ENCODE measurements at regions not wholly inside any gene's neighbourhood (a gene's known extent, or its start where the extent isn't known, plus 50 kb on each side); places are given as distances from the start of the nearest gene placed in this dataset.

DNA sequence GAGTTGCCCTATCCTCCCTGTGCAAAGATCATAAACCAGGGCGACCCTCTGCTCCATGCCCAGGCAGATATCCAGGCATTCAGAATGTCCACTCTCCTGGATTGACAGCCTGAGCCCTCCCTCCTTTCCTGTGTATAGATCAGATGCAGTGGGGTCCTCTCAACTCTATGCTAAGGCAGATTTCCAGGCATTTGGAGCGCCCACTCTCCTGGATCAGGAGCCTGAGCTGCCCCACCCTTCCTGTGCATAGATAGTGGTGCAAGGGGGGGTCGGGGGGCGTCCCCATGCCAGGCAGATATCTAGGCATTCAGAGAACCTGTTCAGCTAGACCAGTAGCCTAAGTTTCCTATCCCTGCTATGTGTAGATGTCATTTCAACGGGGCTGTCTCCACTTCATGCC, 941.1 kb downstream of the PCDH19 start (continued):
- TF ChIP-seq FOSB (CRISPR knock-in tag; IDR thresholded peaks at IDR 0.05): no peak
- TF ChIP-seq SMC3 (IDR thresholded peaks at IDR 0.05): no peak
- TF ChIP-seq ZSCAN20 (CRISPR knock-in tag; IDR thresholded peaks at IDR 0.05): no peak
- TF ChIP-seq EP300 (IDR thresholded peaks at IDR 0.05): no peak

DNA sequence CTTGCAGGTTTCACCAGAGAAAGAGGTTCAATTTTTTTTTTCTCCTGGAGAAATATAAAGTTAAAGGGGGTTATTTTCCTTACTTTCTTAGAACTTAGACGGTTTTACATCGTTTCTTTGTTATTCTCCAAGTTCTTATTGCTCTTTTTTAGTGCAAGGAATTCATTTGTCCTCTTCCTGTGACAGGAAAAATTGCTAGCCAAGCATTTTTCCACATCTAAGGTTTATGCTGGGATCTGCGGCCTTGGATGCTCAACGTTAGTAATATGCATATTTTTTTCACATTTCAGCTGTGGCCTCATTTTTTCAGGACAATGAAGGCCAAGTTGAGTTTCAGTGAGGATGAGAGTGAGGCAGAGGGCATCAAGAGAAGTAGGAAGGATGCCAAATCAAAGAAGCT, 948.9 kb downstream of the PCDH19 start:
- WGBS (ENCODE audit: missing lambda C conversion rate): 2% methylated on average over 4 of the region's 4 CpGs
- TF ChIP-seq HOXA7 (CRISPR knock-in tag; IDR thresholded peaks at IDR 0.05): no peak
- TF ChIP-seq, protein P1, sequence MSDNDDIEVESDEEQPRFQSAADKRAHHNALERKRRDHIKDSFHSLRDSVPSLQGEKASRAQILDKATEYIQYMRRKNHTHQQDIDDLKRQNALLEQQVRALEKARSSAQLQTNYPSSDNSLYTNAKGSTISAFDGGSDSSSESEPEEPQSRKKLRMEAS (IDR thresholded peaks at IDR 0.05): no peak
- TF ChIP-seq MAFK (IDR thresholded peaks at IDR 0.05; ENCODE audit: partially characterized antibody): peak; percentile 50
- TF ChIP-seq, protein P2, sequence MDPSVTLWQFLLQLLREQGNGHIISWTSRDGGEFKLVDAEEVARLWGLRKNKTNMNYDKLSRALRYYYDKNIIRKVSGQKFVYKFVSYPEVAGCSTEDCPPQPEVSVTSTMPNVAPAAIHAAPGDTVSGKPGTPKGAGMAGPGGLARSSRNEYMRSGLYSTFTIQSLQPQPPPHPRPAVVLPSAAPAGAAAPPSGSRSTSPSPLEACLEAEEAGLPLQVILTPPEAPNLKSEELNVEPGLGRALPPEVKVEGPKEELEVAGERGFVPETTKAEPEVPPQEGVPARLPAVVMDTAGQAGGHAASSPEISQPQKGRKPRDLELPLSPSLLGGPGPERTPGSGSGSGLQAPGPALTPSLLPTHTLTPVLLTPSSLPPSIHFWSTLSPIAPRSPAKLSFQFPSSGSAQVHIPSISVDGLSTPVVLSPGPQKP (IDR thresholded peaks at IDR 0.05; ENCODE audit: low read depth, low read length): no peak
- no peak for ATAC-seq
- no peak for DNase-seq (ENCODE audit: low read depth in 1 of 2, low spot score in 1 of 2)
- FAIRE-seq: no peak
- H3K9me3 ChIP-seq: no peaks in the 10 kb centered on the region
- no peak overlapping the region for H3K27ac ChIP-seq
- H3K4me2 ChIP-seq: no peak overlapping the region
- POLR2A ChIA-PET: no interaction called here
- CTCF ChIA-PET: no interaction called here
- no peak overlapping the region for H3K4me3 ChIP-seq
- no peaks in the 10 kb centered on the region for H3K4me1 ChIP-seq

DNA sequence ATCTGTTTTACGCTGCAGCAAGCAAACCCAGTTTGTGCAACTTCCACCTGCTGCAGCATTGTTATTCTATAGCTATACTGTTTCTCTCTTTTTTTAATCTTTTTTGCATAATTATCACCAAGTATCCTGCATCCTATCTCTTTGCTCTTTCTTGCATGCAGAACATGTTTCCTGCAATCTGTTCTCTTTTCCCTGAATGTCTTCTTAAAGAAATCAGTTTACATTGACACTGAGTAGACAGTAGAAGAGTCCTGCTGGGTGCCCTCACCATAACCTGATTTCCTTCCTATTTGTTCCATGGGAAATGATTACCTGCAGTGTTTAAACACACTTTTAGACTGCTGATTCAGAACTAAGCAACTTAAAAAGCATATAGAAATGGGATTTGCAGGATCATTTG, 964.7 kb downstream of the PCDH19 start:
- FAIRE-seq (no peak), ATAC-seq (no peak), DNase-seq (ENCODE audit: low read depth in 1 of 2, low spot score in 1 of 2) (no peak)
- H3K27ac ChIP-seq: no peak overlapping the region
- H3K4me3 ChIP-seq: no peak overlapping the region
- no peak overlapping the region for H3K4me2 ChIP-seq
- TF ChIP-seq CEBPB (IDR thresholded peaks at IDR 0.05) (no peak), HOXB5 (CRISPR knock-in tag; IDR thresholded peaks at IDR 0.05) (no peak), HOXA7 (CRISPR knock-in tag; IDR thresholded peaks at IDR 0.05) (no peak), PHF8 (IDR thresholded peaks at IDR 0.05; ENCODE audit: borderline replicate concordance, low read depth) (no peak), POLR2A (IDR thresholded peaks at IDR 0.05; ENCODE audit: low read length) (no peak), FOXS1 (CRISPR knock-in tag; IDR thresholded peaks at IDR 0.05) (no peak), EHMT2 (IDR thresholded peaks at IDR 0.05; ENCODE audit: low read depth) (no peak), FOSB (CRISPR knock-in tag; IDR thresholded peaks at IDR 0.05) (no peak), ZC3H11A (IDR thresholded peaks at IDR 0.05) (no peak), EHF (CRISPR knock-in tag; IDR thresholded peaks at IDR 0.05) (no peak)
- no peaks in the 10 kb centered on the region for H3K9me3 ChIP-seq
- no peaks in the 10 kb centered on the region for H3K4me1 ChIP-seq
- 0% methylated on average over 1 of the region's 1 CpG for WGBS (ENCODE audit: missing lambda C conversion rate)
- ChIA-PET CTCF (no interaction called here), POLR2A (no interaction called here)

DNA sequence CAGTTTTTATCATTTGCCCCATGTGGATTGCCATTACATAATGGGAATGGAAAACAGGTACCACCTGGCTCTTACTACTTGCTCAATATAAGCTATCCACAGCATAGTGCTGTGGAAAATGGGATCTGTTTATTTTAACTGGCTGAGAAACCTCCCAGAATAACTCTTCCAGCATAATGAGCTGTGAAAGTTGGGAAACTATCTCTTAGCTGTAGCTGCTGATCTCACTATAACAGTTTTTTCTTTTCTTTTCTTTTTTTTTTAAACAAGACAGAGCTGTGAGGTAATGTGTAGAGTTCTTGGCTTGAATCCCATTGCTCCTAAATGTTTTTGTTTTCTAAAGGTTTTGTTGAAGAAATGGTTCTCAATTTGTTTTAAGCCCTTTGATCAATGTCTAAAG, 988.3 kb downstream of the PCDH19 start:
- Histone ChIP-seq H3K27ac (no peak overlapping the region), H3K4me1 (no peaks in the 10 kb centered on the region), H3K4me3 (no peak overlapping the region), H3K4me2 (no peak overlapping the region), H3K9me3 (no peaks in the 10 kb centered on the region)
- FAIRE-seq: no peak
- DNase-seq (ENCODE audit: low read depth in 1 of 2, low spot score in 1 of 2): no peak
- TF ChIP-seq NPAS2 (CRISPR knock-in tag; IDR thresholded peaks at IDR 0.05; ENCODE audit: borderline replicate concordance) (no peak), JUNB (IDR thresholded peaks at IDR 0.05) (no peak), CHD4 (IDR thresholded peaks at IDR 0.05; ENCODE audit: borderline replicate concordance) (no peak), RCOR1 (IDR thresholded peaks at IDR 0.05; ENCODE audit: low read depth, low read length) (no peak), RARB (CRISPR knock-in tag; IDR thresholded peaks at IDR 0.05) (no peak), MAFK (IDR thresholded peaks at IDR 0.05; ENCODE audit: partially characterized antibody) (no peak), EP300 (IDR thresholded peaks at IDR 0.05) (no peak)
- TF ChIP-seq, protein P2 (IDR thresholded peaks at IDR 0.05; ENCODE audit: low read depth, low read length): no peak
- ChIA-PET POLR2A (no interaction called here), CTCF (interaction anchor here (1.0 kb wide), 1 partner anchor 295 kb away, joined by 3 read pairs; no protein-coding TSS in a partner anchor)
- no peak for ATAC-seq

All from A549 (cell line).